ENCODE measurements at regions not wholly inside any gene's neighbourhood (a gene's known extent, or its start where the extent isn't known, plus 50 kb on each side); places are given as distances from the start of the nearest gene placed in this dataset.

GRCh38 chr1:56297208-56297607 is 282.2 kb downstream of the PLPP3 start:
- no peak overlapping the region for H3K9ac ChIP-seq (ENCODE audit: low read depth, low read length, poor library complexity, severe bottlenecking)
- no peaks in the 10 kb centered on the region for H3K27me3 ChIP-seq (ENCODE audit: insufficient read depth, low read length, poor library complexity, severe bottlenecking)
- H3F3A ChIP-seq (ENCODE audit: low read depth): no peaks in the 10 kb centered on the region
- no peaks in the 10 kb centered on the region for H3K79me2 ChIP-seq (ENCODE audit: insufficient read depth, low read length)
- H3K9me3 ChIP-seq (ENCODE audit: insufficient read depth, low read depth, low read length): no peaks in the 10 kb centered on the region; the same call in 1 of the 2 replicates
- no peaks in the 10 kb centered on the region for H3K4me1 ChIP-seq (ENCODE audit: insufficient read depth, low read length, poor library complexity, severe bottlenecking)
- no peaks in the 10 kb centered on the region for H4K20me1 ChIP-seq (ENCODE audit: insufficient read depth, low read length, poor library complexity, severe bottlenecking)
- no peak for TF ChIP-seq EZH2phosphoT487 (IDR thresholded peaks at IDR 0.05; ENCODE audit: borderline replicate concordance)
- no peak for TF ChIP-seq CTCF (conservative IDR thresholded peaks at IDR 0.05; ENCODE audit: low read length)
- no peaks in the 10 kb centered on the region for H3K9me2 ChIP-seq (replicated peaks; ENCODE audit: low read depth, low read length)
- no peaks in the 10 kb centered on the region for H3K36me3 ChIP-seq (ENCODE audit: insufficient read depth, low read length)
- H3K4me3 ChIP-seq (ENCODE audit: low read length, poor library complexity, severe bottlenecking): no peak overlapping the region
- H2AFZ ChIP-seq (ENCODE audit: low read length): no peak overlapping the region
- H3K4me2 ChIP-seq (ENCODE audit: low read depth, low read length, poor library complexity, severe bottlenecking): no peak overlapping the region

- H3K27me3 ChIP-seq (ENCODE audit: insufficient read depth, low read length, poor library complexity, severe bottlenecking): no peaks in the 10 kb centered on the region
- H2AFZ ChIP-seq (ENCODE audit: low read length): no peak overlapping the region
- H3K79me2 ChIP-seq (ENCODE audit: insufficient read depth, low read length): no peaks in the 10 kb centered on the region
- no peaks in the 10 kb centered on the region; the same call in 1 of the 2 replicates for H3K9me3 ChIP-seq (ENCODE audit: insufficient read depth, low read depth, low read length)
- no peak overlapping the region for H3K4me2 ChIP-seq (ENCODE audit: low read depth, low read length, poor library complexity, severe bottlenecking)
- H3K4me1 ChIP-seq (ENCODE audit: insufficient read depth, low read length, poor library complexity, severe bottlenecking): no peaks in the 10 kb centered on the region
- no peaks in the 10 kb centered on the region for H3K36me3 ChIP-seq (ENCODE audit: insufficient read depth, low read length)
- H3K9me2 ChIP-seq (replicated peaks; ENCODE audit: low read depth, low read length): no peaks in the 10 kb centered on the region
- no peak for TF ChIP-seq EZH2phosphoT487 (IDR thresholded peaks at IDR 0.05; ENCODE audit: borderline replicate concordance)
- no peak for TF ChIP-seq CTCF (conservative IDR thresholded peaks at IDR 0.05; ENCODE audit: low read length)
- H4K20me1 ChIP-seq (ENCODE audit: insufficient read depth, low read length, poor library complexity, severe bottlenecking): no peaks in the 10 kb centered on the region
- H3K4me3 ChIP-seq (ENCODE audit: low read length, poor library complexity, severe bottlenecking): no peak overlapping the region
- no peak overlapping the region for H3K9ac ChIP-seq (ENCODE audit: low read depth, low read length, poor library complexity, severe bottlenecking)
- no peaks in the 10 kb centered on the region for H3F3A ChIP-seq (ENCODE audit: low read depth)
Measured at GRCh38 chr1:56295949-56296929, 283.1 kb downstream of the PLPP3 start.

- TF ChIP-seq EZH2phosphoT487 (IDR thresholded peaks at IDR 0.05; ENCODE audit: borderline replicate concordance) (no peak), CTCF (conservative IDR thresholded peaks at IDR 0.05; ENCODE audit: low read length) (no peak)
Measured at GRCh38 chr1:56291374-56291919, 287.9 kb downstream of the PLPP3 start.

More at GRCh38 chr1:56291374-56291919, 287.9 kb downstream of the PLPP3 start:
- H3K79me2 ChIP-seq (ENCODE audit: insufficient read depth, low read length): no peaks in the 10 kb centered on the region
- no peak overlapping the region for H3K4me3 ChIP-seq (ENCODE audit: low read length, poor library complexity, severe bottlenecking)
- H3K9me3 ChIP-seq (ENCODE audit: insufficient read depth, low read depth, low read length): no peaks in the 10 kb centered on the region; the same call in 1 of the 2 replicates
- H3F3A ChIP-seq (ENCODE audit: low read depth): no peaks in the 10 kb centered on the region
- no peaks in the 10 kb centered on the region for H3K4me1 ChIP-seq (ENCODE audit: insufficient read depth, low read length, poor library complexity, severe bottlenecking)
- H3K9me2 ChIP-seq (replicated peaks; ENCODE audit: low read depth, low read length): no peaks in the 10 kb centered on the region
- no peak overlapping the region for H3K9ac ChIP-seq (ENCODE audit: low read depth, low read length, poor library complexity, severe bottlenecking)
- H3K4me2 ChIP-seq (ENCODE audit: low read depth, low read length, poor library complexity, severe bottlenecking): no peak overlapping the region
- no peaks in the 10 kb centered on the region for H3K27me3 ChIP-seq (ENCODE audit: insufficient read depth, low read length, poor library complexity, severe bottlenecking)
- no peaks in the 10 kb centered on the region for H4K20me1 ChIP-seq (ENCODE audit: insufficient read depth, low read length, poor library complexity, severe bottlenecking)
- H3K36me3 ChIP-seq (ENCODE audit: insufficient read depth, low read length): no peaks in the 10 kb centered on the region
- H2AFZ ChIP-seq (ENCODE audit: low read length): no peak overlapping the region

Data from Loucy (cell line).